Nucleus accumbens (tissue), 56 donors: ENCODE measurements at regions not wholly inside any gene's neighbourhood (a gene's known extent, or its start where the extent isn't known, plus 50 kb on each side); places are given as distances from the start of the nearest gene placed in this dataset.
"Not testable (repeated sequence)": the region's sequence is repeated elsewhere in the genome, so short reads cannot be mapped to it uniquely, and the experiment has no call there.

Experiments used
- DNase-seq, 56 donors: peaks; one replicate each; lab custom pipeline; 2025; lab: John Stamatoyannopoulos, UW

- no peak for DNase-seq
Observed at GRCh38 chrX:122584981-122585380, 599.1 kb upstream of the GRIA3 start.

- no peak for DNase-seq
Observed at GRCh38 chrX:122586831-122587230, 597.2 kb upstream of the GRIA3 start.

GRCh38 chrX:122591546-122591945 is 592.5 kb upstream of the GRIA3 start:
- no peak for DNase-seq

- no peak for DNase-seq
Observed at GRCh38 chrX:122596998-122597397, 587.1 kb upstream of the GRIA3 start.

GRCh38 chrX:122622795-122623194 is 561.3 kb upstream of the GRIA3 start:
- DNase-seq = no peak

- no peak for DNase-seq
Observed at GRCh38 chrX:122625239-122625638, 558.8 kb upstream of the GRIA3 start.

GRCh38 chrX:122625821-122626220 is 558.3 kb upstream of the GRIA3 start:
- DNase-seq = no peak

GRCh38 chrX:122626871-122627270 is 557.2 kb upstream of the GRIA3 start:
- DNase-seq = no peak

GRCh38 chrX:122641136-122641535 is 542.9 kb upstream of the GRIA3 start:
- DNase-seq = no peak

GRCh38 chrX:122641826-122642225 is 542.3 kb upstream of the GRIA3 start:
- DNase-seq = no peak

GRCh38 chrX:122655256-122655655 is 528.8 kb upstream of the GRIA3 start:
- not testable (repeated sequence) for DNase-seq

GRCh38 chrX:122666601-122667000 is 517.5 kb upstream of the GRIA3 start:
- no peak for DNase-seq

- no peak for DNase-seq
Observed at GRCh38 chrX:122667667-122668066, 516.4 kb upstream of the GRIA3 start.

- DNase-seq = no peak
Observed at GRCh38 chrX:122703762-122704161, 480.3 kb upstream of the GRIA3 start.

GRCh38 chrX:122739770-122740169 is 444.3 kb upstream of the GRIA3 start:
- no peak for DNase-seq

GRCh38 chrX:122770581-122770980 is 413.5 kb upstream of the GRIA3 start:
- peak in 2 of 56 donors; percentile 0 for DNase-seq

GRCh38 chrX:122771933-122772332 is 412.1 kb upstream of the GRIA3 start:
- DNase-seq = no peak

GRCh38 chrX:122777766-122778165 is 406.3 kb upstream of the GRIA3 start:
- DNase-seq = no peak

GRCh38 chrX:122783918-122784317 is 400.2 kb upstream of the GRIA3 start:
- no peak for DNase-seq

- DNase-seq = no peak
Observed at GRCh38 chrX:122787231-122787630, 396.8 kb upstream of the GRIA3 start.

GRCh38 chrX:122788216-122788615 is 395.9 kb upstream of the GRIA3 start:
- no peak for DNase-seq

GRCh38 chrX:122790376-122791095 is 393.5 kb upstream of the GRIA3 start:
- no peak for DNase-seq

- no peak for DNase-seq
Observed at GRCh38 chrX:122813876-122814275, 370.2 kb upstream of the GRIA3 start.
